Ishikawa (cell line): ENCODE measurements at regions not wholly inside any gene's neighbourhood (a gene's known extent, or its start where the extent isn't known, plus 50 kb on each side); places are given as distances from the start of the nearest gene placed in this dataset.
A peak's percentile ranks its signal among the peaks of the same experiment; 100 is the strongest.

Source experiments
- CEBPB ChIP-seq: IDR thresholded peaks from 2 replicates; pipeline ENCODE4 v1.6.1; 2012
- CREB1 ChIP-seq: IDR thresholded peaks from 2 replicates; pipeline ENCODE4 v1.6.1; 2012; ENCODE audit warnings: low read depth
- EGR1 ChIP-seq: IDR thresholded peaks from 2 replicates; pipeline ENCODE4 v1.6.1; 2012
- FOXM1 ChIP-seq: IDR thresholded peaks from 2 replicates; pipeline ENCODE4 v1.6.1; 2012; ENCODE audit warnings: low read depth, borderline replicate concordance
- MAX ChIP-seq: IDR thresholded peaks from 2 replicates; pipeline ENCODE4 v1.6.1; 2012
- NFIC ChIP-seq: IDR thresholded peaks from 2 replicates; pipeline ENCODE4 v1.6.1; 2012
- RAD21 ChIP-seq: IDR thresholded peaks from 2 replicates; pipeline ENCODE4 v1.6.1; 2012; ENCODE audit warnings: low read depth
- REST ChIP-seq: IDR thresholded peaks from 2 replicates; pipeline ENCODE4 v1.6.1; 2012; ENCODE audit warnings: low read depth, mild to moderate bottlenecking
- TAF1 ChIP-seq: IDR thresholded peaks from 2 replicates; pipeline ENCODE4 v1.6.1; 2012; ENCODE audit warnings: low read depth, mild to moderate bottlenecking
- TCF12 ChIP-seq: IDR thresholded peaks from 2 replicates; pipeline ENCODE4 v1.6.1; 2012; ENCODE audit warnings: low read depth
- TEAD4 ChIP-seq: IDR thresholded peaks from 2 replicates; pipeline ENCODE4 v1.6.1; 2012
- USF1 ChIP-seq: IDR thresholded peaks from 2 replicates; pipeline ENCODE4 v1.6.1; 2012
- YY1 ChIP-seq: IDR thresholded peaks from 2 replicates; pipeline ENCODE4 v1.6.1; 2012; ENCODE audit warnings: low read depth
- ZBTB7A ChIP-seq: IDR thresholded peaks from 2 replicates; pipeline ENCODE4 v1.6.1; 2012; ENCODE audit warnings: low read depth

- TF ChIP-seq TCF12, result no peak
Measured at GRCh38 chr10:3668966-3669330, 116.1 kb downstream of the KLF6 start.

GRCh38 chr10:3668276-3668965 is 116.6 kb downstream of the KLF6 start:
- no peak for TF ChIP-seq FOXM1
- TF ChIP-seq CEBPB, result peak; percentile 58; the same call in 1 of the 2 replicates

GRCh38 chr10:3666525-3667302 is 118.3 kb downstream of the KLF6 start:
- no peak for TF ChIP-seq CREB1
- no peak for TF ChIP-seq TAF1
- TF ChIP-seq FOXM1, result no peak
- TF ChIP-seq REST, result no peak
- TF ChIP-seq MAX, result no peak
- no peak for TF ChIP-seq ZBTB7A
- TF ChIP-seq CEBPB, result no peak
- no peak for TF ChIP-seq YY1
- TF ChIP-seq TEAD4, result no peak
- TF ChIP-seq EGR1, result no peak

- TF ChIP-seq NFIC (no peak), EGR1 (no peak), REST (no peak), TAF1 (no peak), FOXM1 (no peak), MAX (no peak), USF1 (no peak)
Measured at GRCh38 chr10:3665316-3665908, 119.6 kb downstream of the KLF6 start.

- no peak for TF ChIP-seq TAF1
- no peak for TF ChIP-seq RAD21
- no peak for TF ChIP-seq NFIC
- TF ChIP-seq TCF12, result no peak
- TF ChIP-seq USF1, result no peak
- TF ChIP-seq FOXM1, result no peak
- TF ChIP-seq TEAD4, result no peak
Measured at GRCh38 chr10:3662775-3663174, 122.2 kb downstream of the KLF6 start.

- TF ChIP-seq TCF12 (no peak), TEAD4 (no peak), YY1 (no peak)
Measured at GRCh38 chr10:3661271-3661670, 123.7 kb downstream of the KLF6 start.

- no peak for TF ChIP-seq REST
Measured at GRCh38 chr10:3660753-3661152, 124.3 kb downstream of the KLF6 start.
